ENCODE measurements at regions not wholly inside any gene's neighbourhood (a gene's known extent, or its start where the extent isn't known, plus 50 kb on each side); places are given as distances from the start of the nearest gene placed in this dataset.

- WGBS, 2 donors: 87 to 88% methylated on average over 6 of the region's 6 CpGs
- no peak for DNase-seq
- Histone ChIP-seq H3K27me3 (ENCODE audit: control insufficient read depth in 1 of 2, insufficient read depth in 2 of 2, low read length in 1 of 2) (no peaks in the 10 kb centered on the region), H3K27ac (ENCODE audit: low read depth in 1 of 2, low read length in 2 of 2) (no peak overlapping the region), H3K9me3 (ENCODE audit: control insufficient read depth, low read length) (no peaks in the 10 kb centered on the region), H3K4me1 (ENCODE audit: control insufficient read depth in 1 of 2, insufficient read depth in 2 of 2, low read length in 2 of 2) (peaks cover 0 to 2% of the 10 kb centered on the region in 2 donors), H3K36me3 (ENCODE audit: control insufficient read depth in 1 of 2, insufficient read depth in 2 of 2, low read length in 1 of 2) (no peaks in the 10 kb centered on the region), H3K4me3 (ENCODE audit: low read length in 2 of 2) (no peak overlapping the region)
- intact Hi-C loops (cut with DNase I): no loop called here
- no peak for ATAC-seq (ENCODE audit: low FRiP score)
Observed at GRCh38 chr21:28256837-28257236, 735.8 kb downstream of the LTN1 start.

GRCh38 chr21:28256420-28256831 is 736.3 kb downstream of the LTN1 start:
- H3K4me3 ChIP-seq (ENCODE audit: low read length in 2 of 2): no peak overlapping the region
- ATAC-seq (ENCODE audit: low FRiP score): no peak
- H3K9me3 ChIP-seq (ENCODE audit: control insufficient read depth, low read length): no peaks in the 10 kb centered on the region
- H3K36me3 ChIP-seq (ENCODE audit: control insufficient read depth in 1 of 2, insufficient read depth in 2 of 2, low read length in 1 of 2): no peaks in the 10 kb centered on the region
- peaks cover 0 to 2% of the 10 kb centered on the region in 2 donors for H3K4me1 ChIP-seq (ENCODE audit: control insufficient read depth in 1 of 2, insufficient read depth in 2 of 2, low read length in 2 of 2)
- DNase-seq: no peak
- intact Hi-C loops (cut with DNase I): no loop called here
- 15 to 26% methylated on average over 1 of the region's 1 CpG for WGBS, 2 donors
- no peak overlapping the region for H3K27ac ChIP-seq (ENCODE audit: low read depth in 1 of 2, low read length in 2 of 2)
- H3K27me3 ChIP-seq (ENCODE audit: control insufficient read depth in 1 of 2, insufficient read depth in 2 of 2, low read length in 1 of 2): no peaks in the 10 kb centered on the region

GRCh38 chr21:28253961-28254360 is 738.7 kb downstream of the LTN1 start:
- H3K4me1 ChIP-seq (ENCODE audit: control insufficient read depth in 1 of 2, insufficient read depth in 2 of 2, low read length in 2 of 2): peaks cover 0 to 2% of the 10 kb centered on the region in 2 donors
- intact Hi-C loops (cut with DNase I): no loop called here
- 97% methylated on average over 5 of the region's 5 CpGs for WGBS, 2 donors
- H3K4me3 ChIP-seq (ENCODE audit: low read length in 2 of 2): no peak overlapping the region
- no peaks in the 10 kb centered on the region for H3K9me3 ChIP-seq (ENCODE audit: control insufficient read depth, low read length)
- no peaks in the 10 kb centered on the region for H3K27me3 ChIP-seq (ENCODE audit: control insufficient read depth in 1 of 2, insufficient read depth in 2 of 2, low read length in 1 of 2)
- ATAC-seq (ENCODE audit: low FRiP score) (no peak), DNase-seq (no peak)
- no peaks in the 10 kb centered on the region for H3K36me3 ChIP-seq (ENCODE audit: control insufficient read depth in 1 of 2, insufficient read depth in 2 of 2, low read length in 1 of 2)
- no peak overlapping the region for H3K27ac ChIP-seq (ENCODE audit: low read depth in 1 of 2, low read length in 2 of 2)

GRCh38 chr21:28253338-28253737 is 739.3 kb downstream of the LTN1 start:
- 93% methylated on average over 3 of the region's 3 CpGs for WGBS, 2 donors
- intact Hi-C loops (cut with DNase I): no loop called here

GRCh38 chr21:28252928-28253327 is 739.7 kb downstream of the LTN1 start:
- H3K4me1 ChIP-seq (ENCODE audit: control insufficient read depth in 1 of 2, insufficient read depth in 2 of 2, low read length in 2 of 2): peaks cover 0 to 2% of the 10 kb centered on the region in 2 donors
- DNase-seq: no peak
- no peak overlapping the region for H3K27ac ChIP-seq (ENCODE audit: low read depth in 1 of 2, low read length in 2 of 2)
- no peak overlapping the region for H3K4me3 ChIP-seq (ENCODE audit: low read length in 2 of 2)
- 78 to 80% methylated on average over 2 of the region's 2 CpGs for WGBS, 2 donors
- intact Hi-C loops (cut with DNase I): no loop called here
- H3K36me3 ChIP-seq (ENCODE audit: control insufficient read depth in 1 of 2, insufficient read depth in 2 of 2, low read length in 1 of 2): no peaks in the 10 kb centered on the region
- H3K9me3 ChIP-seq (ENCODE audit: control insufficient read depth, low read length): no peaks in the 10 kb centered on the region
- no peak for ATAC-seq (ENCODE audit: low FRiP score)
- no peaks in the 10 kb centered on the region for H3K27me3 ChIP-seq (ENCODE audit: control insufficient read depth in 1 of 2, insufficient read depth in 2 of 2, low read length in 1 of 2)

More at GRCh38 chr21:28253338-28253737, 739.3 kb downstream of the LTN1 start:
- DNase-seq (no peak), ATAC-seq (ENCODE audit: low FRiP score) (no peak)
- no peaks in the 10 kb centered on the region for H3K9me3 ChIP-seq (ENCODE audit: control insufficient read depth, low read length)
- H3K27ac ChIP-seq (ENCODE audit: low read depth in 1 of 2, low read length in 2 of 2): no peak overlapping the region
- H3K36me3 ChIP-seq (ENCODE audit: control insufficient read depth in 1 of 2, insufficient read depth in 2 of 2, low read length in 1 of 2): no peaks in the 10 kb centered on the region
- no peaks in the 10 kb centered on the region for H3K27me3 ChIP-seq (ENCODE audit: control insufficient read depth in 1 of 2, insufficient read depth in 2 of 2, low read length in 1 of 2)
- H3K4me1 ChIP-seq (ENCODE audit: control insufficient read depth in 1 of 2, insufficient read depth in 2 of 2, low read length in 2 of 2): peaks cover 0 to 2% of the 10 kb centered on the region in 2 donors
- no peak overlapping the region for H3K4me3 ChIP-seq (ENCODE audit: low read length in 2 of 2)

GRCh38 chr21:28250946-28251345 is 741.7 kb downstream of the LTN1 start:
- no peak for DNase-seq
- WGBS, 2 donors: 95 to 99% methylated on average over 4 of the region's 4 CpGs
- H3K4me3 ChIP-seq (ENCODE audit: low read length in 2 of 2): no peak overlapping the region
- intact Hi-C loops (cut with DNase I): no loop called here
- no peaks in the 10 kb centered on the region for H3K9me3 ChIP-seq (ENCODE audit: control insufficient read depth, low read length)
- H3K27me3 ChIP-seq (ENCODE audit: control insufficient read depth in 1 of 2, insufficient read depth in 2 of 2, low read length in 1 of 2): no peaks in the 10 kb centered on the region
- ATAC-seq (ENCODE audit: low FRiP score): no peak
- no peaks in the 10 kb centered on the region for H3K4me1 ChIP-seq (ENCODE audit: control insufficient read depth in 1 of 2, insufficient read depth in 2 of 2, low read length in 2 of 2)
- H3K36me3 ChIP-seq (ENCODE audit: control insufficient read depth in 1 of 2, insufficient read depth in 2 of 2, low read length in 1 of 2): no peaks in the 10 kb centered on the region
- H3K27ac ChIP-seq (ENCODE audit: low read depth in 1 of 2, low read length in 2 of 2): no peak overlapping the region

- Histone ChIP-seq H3K27ac (ENCODE audit: low read depth in 1 of 2, low read length in 2 of 2) (no peak overlapping the region), H3K9me3 (ENCODE audit: control insufficient read depth, low read length) (no peaks in the 10 kb centered on the region), H3K27me3 (ENCODE audit: control insufficient read depth in 1 of 2, insufficient read depth in 2 of 2, low read length in 1 of 2) (no peaks in the 10 kb centered on the region), H3K4me1 (ENCODE audit: control insufficient read depth in 1 of 2, insufficient read depth in 2 of 2, low read length in 2 of 2) (no peaks in the 10 kb centered on the region), H3K36me3 (ENCODE audit: control insufficient read depth in 1 of 2, insufficient read depth in 2 of 2, low read length in 1 of 2) (no peaks in the 10 kb centered on the region), H3K4me3 (ENCODE audit: low read length in 2 of 2) (no peak overlapping the region)
- DNase-seq: no peak
- ATAC-seq (ENCODE audit: low FRiP score): no peak
- intact Hi-C loops (cut with DNase I): no loop called here
- 96 to 98% methylated on average over 4 of the region's 4 CpGs for WGBS, 2 donors
Observed at GRCh38 chr21:28247454-28248020, 745.1 kb downstream of the LTN1 start.

- Histone ChIP-seq H3K27ac (ENCODE audit: low read depth in 1 of 2, low read length in 2 of 2) (no peak overlapping the region), H3K27me3 (ENCODE audit: control insufficient read depth in 1 of 2, insufficient read depth in 2 of 2, low read length in 1 of 2) (no peaks in the 10 kb centered on the region), H3K4me3 (ENCODE audit: low read length in 2 of 2) (no peak overlapping the region), H3K4me1 (ENCODE audit: control insufficient read depth in 1 of 2, insufficient read depth in 2 of 2, low read length in 2 of 2) (peaks cover 0 to 3% of the 10 kb centered on the region in 2 donors), H3K9me3 (ENCODE audit: control insufficient read depth, low read length) (no peaks in the 10 kb centered on the region), H3K36me3 (ENCODE audit: control insufficient read depth in 1 of 2, insufficient read depth in 2 of 2, low read length in 1 of 2) (no peaks in the 10 kb centered on the region)
- intact Hi-C loops (cut with DNase I): no loop called here
- no peak for DNase-seq
- ATAC-seq (ENCODE audit: low FRiP score): no peak
- 49 to 58% methylated on average over 2 of the region's 2 CpGs for WGBS, 2 donors
Observed at GRCh38 chr21:28240586-28240985, 752.1 kb downstream of the LTN1 start.

- Histone ChIP-seq H3K36me3 (ENCODE audit: control insufficient read depth in 1 of 2, insufficient read depth in 2 of 2, low read length in 1 of 2) (no peaks in the 10 kb centered on the region), H3K4me3 (ENCODE audit: low read length in 2 of 2) (no peak overlapping the region), H3K27ac (ENCODE audit: low read depth in 1 of 2, low read length in 2 of 2) (no peak overlapping the region), H3K4me1 (ENCODE audit: control insufficient read depth in 1 of 2, insufficient read depth in 2 of 2, low read length in 2 of 2) (peaks cover 0 to 3% of the 10 kb centered on the region in 2 donors), H3K27me3 (ENCODE audit: control insufficient read depth in 1 of 2, insufficient read depth in 2 of 2, low read length in 1 of 2) (no peaks in the 10 kb centered on the region), H3K9me3 (ENCODE audit: control insufficient read depth, low read length) (no peaks in the 10 kb centered on the region)
- no peak for ATAC-seq (ENCODE audit: low FRiP score)
- DNase-seq: no peak
- WGBS, 2 donors: 2 to 8% methylated on average over 2 of the region's 2 CpGs
- intact Hi-C loops (cut with DNase I): no loop called here
Observed at GRCh38 chr21:28239340-28239739, 753.3 kb downstream of the LTN1 start.
